GM12878 (cell line): ENCODE measurements at regions not wholly inside any gene's neighbourhood (a gene's known extent, or its start where the extent isn't known, plus 50 kb on each side); places are given as distances from the start of the nearest gene placed in this dataset.

Experiments used
- ATAC-seq: fragments of 200-7000 bp; cut with Tn5 transposase; 3 replicates; pipeline ENCODE4 v1.9.1; 2020; ENCODE audit warnings: mild to moderate bottlenecking, moderate library complexity
- BruUV-seq: library from RNA; stranded (reverse); fragments of 400-500 nt; replicated peaks from 2 replicates; lab custom pipeline; 2021; lab: Mats Ljungman, UMichigan
- CTCF ChIA-PET: fragments of 300-600 bp; sonication (Branson Sonifier 250); formaldehyde crosslinking; extraction: SDS; loops from one replicate; lab custom pipeline; 2021; ENCODE audit warnings: inconsistent platforms; lab: Yijun Ruan, JAX
- POLR2A ChIA-PET: fragments of 350-600 bp; formaldehyde crosslinking; extraction: SDS; loops from one replicate; lab custom pipeline; 2021; ENCODE audit warnings: inconsistent platforms; lab: Charles Lee
- RAD21 ChIA-PET: fragments of 300-600 bp; sonication (Branson Sonifier 250); formaldehyde crosslinking; loops from one replicate; lab custom pipeline; 2023; ENCODE audit warnings: antibody characterized with exemption; ENCODE audit not compliant: unreplicated experiment; lab: Charles Lee
- SMC1A ChIA-PET: fragments of 300-600 bp; sonication (Branson Sonifier 250); formaldehyde crosslinking; loops from one replicate; lab custom pipeline; 2023; ENCODE audit not compliant: unreplicated experiment, uncharacterized antibody; lab: Charles Lee
- DNase-seq: peaks from one replicate; pipeline ENCODE4 v3.0.0-alpha.2; 2011; ENCODE audit warnings: low read depth, low spot score
- FAIRE-seq: peaks from 3 replicates; lab custom pipeline; 2011; peaks lifted over from hg19 to GRCh38; lab: Jason Lieb, UNC
- H2AFZ ChIP-seq: 2 replicates; pipeline ENCODE4 v1.6.0; 2011; ENCODE audit warnings: low read depth, low read length, control low read depth; ENCODE audit not compliant: control insufficient read depth
- H3K27ac ChIP-seq: 2 replicates; pipeline ENCODE4 v1.5.1; 2011; ENCODE audit warnings: control low read depth; ENCODE audit not compliant: control insufficient read depth, insufficient read depth
- H3K27me3 ChIP-seq, 2 experiments: replicated peaks in 1 of 2; 2 replicates each; pipeline versions ENCODE4 v1.6.0 to v1.6.1; 2011; ENCODE audit warnings: low read length in 1 of 2; ENCODE audit not compliant: control insufficient read depth in 2 of 2, insufficient read depth in 2 of 2
- H3K36me3 ChIP-seq, 2 experiments: 2 replicates each; pipeline ENCODE4 v1.5.1; 2011; ENCODE audit warnings: low read length in 1 of 2; ENCODE audit not compliant: control insufficient read depth in 2 of 2, insufficient read depth in 2 of 2
- H3K4me1 ChIP-seq: 2 replicates; pipeline ENCODE4 v1.6.1; 2011; ENCODE audit warnings: mild to moderate bottlenecking, low read length, moderate library complexity, mixed read lengths; ENCODE audit not compliant: control insufficient read depth, insufficient read depth
- H3K4me2 ChIP-seq: 2 replicates; pipeline ENCODE4 v1.6.0; 2011; ENCODE audit warnings: control low read depth; ENCODE audit not compliant: control insufficient read depth, insufficient read depth
- H3K4me3 ChIP-seq: fragments of 200-600 bp; sonication (generic); 2 replicates; pipeline ENCODE4 v1.5.1; 2016
- H3K79me2 ChIP-seq: 2 replicates; pipeline ENCODE4 v1.6.0; 2011; ENCODE audit warnings: low read length; ENCODE audit not compliant: control insufficient read depth, insufficient read depth
- H3K9ac ChIP-seq: 2 replicates; pipeline ENCODE4 v1.8.0; 2011; ENCODE audit warnings: low read length, control low read depth, mixed read lengths; ENCODE audit not compliant: control insufficient read depth, insufficient read depth
- H3K9me3 ChIP-seq: replicated peaks from 3 replicates; pipeline ENCODE4 v1.5.1; 2011; ENCODE audit warnings: mild to moderate bottlenecking, low read length; ENCODE audit not compliant: control insufficient read depth, insufficient read depth
- H4K20me1 ChIP-seq: 2 replicates; pipeline ENCODE4 v1.6.0; 2011; ENCODE audit not compliant: control insufficient read depth, insufficient read depth
- BACH1 ChIP-seq: fragments of 450-650 bp; IDR thresholded peaks from 2 replicates; pipeline ENCODE4 v1.6.1; 2017; ENCODE audit warnings: mild to moderate bottlenecking, borderline replicate concordance
- BMI1 ChIP-seq: fragments of 450-650 bp; IDR thresholded peaks from 2 replicates; pipeline ENCODE4 v1.6.1; 2016; ENCODE audit warnings: mild to moderate bottlenecking, moderate library complexity, borderline replicate concordance
- CHD1 ChIP-seq: IDR thresholded peaks from 2 replicates; pipeline ENCODE4 v1.6.1; 2012; ENCODE audit warnings: low read depth, low read length, improper control_type of control experiment
- CREM ChIP-seq: IDR thresholded peaks from 2 replicates; pipeline ENCODE4 v1.6.1; 2014; ENCODE audit warnings: antibody characterized with exemption, low read depth
- ESRRA ChIP-seq: IDR thresholded peaks from 2 replicates; pipeline ENCODE4 v1.6.1; 2012; ENCODE audit warnings: mild to moderate bottlenecking, low read length, improper control_type of control experiment
- NFYB ChIP-seq: IDR thresholded peaks from 2 replicates; pipeline ENCODE4 v1.6.1; 2011; ENCODE audit warnings: low read depth, mild to moderate bottlenecking, low read length, improper control_type of control experiment, moderate library complexity; ENCODE audit not compliant: insufficient read depth
- NR2C1 ChIP-seq: fragments of 450-650 bp; IDR thresholded peaks from 2 replicates; pipeline ENCODE4 v1.6.1; 2017; ENCODE audit warnings: antibody characterized with exemption, mild to moderate bottlenecking, moderate library complexity
- RAD51 ChIP-seq: fragments of 450-650 bp; IDR thresholded peaks from 2 replicates; pipeline ENCODE4 v1.6.1; 2016; ENCODE audit warnings: moderate library complexity, mild to moderate bottlenecking, inconsistent platforms
- SPI1 ChIP-seq: IDR thresholded peaks from 2 replicates; pipeline ENCODE4 v1.6.1; 2011; ENCODE audit warnings: low read depth, mild to moderate bottlenecking, low read length, moderate library complexity, borderline replicate concordance; ENCODE audit not compliant: insufficient read depth
- TARDBP ChIP-seq: IDR thresholded peaks from 2 replicates; pipeline ENCODE4 v1.6.1; 2016; ENCODE audit warnings: borderline replicate concordance
- YBX1 ChIP-seq: fragments of 450-650 bp; IDR thresholded peaks from 2 replicates; pipeline ENCODE4 v1.6.1; 2016; ENCODE audit warnings: antibody characterized with exemption
- ZNF274 ChIP-seq: IDR thresholded peaks from one replicate; pipeline ENCODE4 v1.8.0; 2011; ENCODE audit not compliant: insufficient read length, insufficient read depth
- ZNF622 ChIP-seq: fragments of 450-650 bp; IDR thresholded peaks from 2 replicates; pipeline ENCODE4 v1.6.1; 2017; ENCODE audit warnings: mild to moderate bottlenecking, inconsistent platforms
- WGBS: methylation state at CpG from one replicate; pipeline ENCODE4 v1.1.6; 2016; ENCODE audit warnings: low lambda C conversion rate; ENCODE audit not compliant: insufficient replicate concordance, insufficient coverage; ENCODE audit errors: missing lambda C conversion rate; 5-methylcytosine and 5-hydroxymethylcytosine counted together
- in situ Hi-C: fragments of 300-500 bp; cut with MboI; formaldehyde crosslinking; loops from 9 replicates; pipeline ENCODE4 v1.14.3; 2018; ENCODE audit warnings: mixed read lengths
- intact Hi-C: fragments of 100-400 bp; cut with micrococcal nuclease; formaldehyde crosslinking; loops from one replicate; pipeline ENCODE4 v1.14.2; 2022; ENCODE audit not compliant: unreplicated experiment
- TF ChIP-seq, protein P1 (sequence below): IDR thresholded peaks from 2 replicates; pipeline ENCODE4 v1.6.1; 2012; ENCODE audit warnings: low read length, inconsistent platforms
- TF ChIP-seq, protein P2 (sequence below), 3 experiments: IDR thresholded peaks in 2 of 3; conservative IDR thresholded peaks in 1 of 3; 2 replicates each; pipeline ENCODE4 v1.5.1; 2011; ENCODE audit warnings: low read depth in 3 of 3, low read length in 3 of 3, mild to moderate bottlenecking in 3 of 3, control low read depth in 2 of 3, moderate library complexity in 2 of 3, inconsistent platforms in 1 of 3, mixed read lengths in 1 of 3; ENCODE audit not compliant: control insufficient read depth in 2 of 3, insufficient read depth in 1 of 3; ENCODE audit errors: extremely low read depth in 1 of 3
- TF ChIP-seq, protein P3 (sequence below): IDR thresholded peaks from 2 replicates; pipeline ENCODE4 v1.6.1; 2012; ENCODE audit warnings: mild to moderate bottlenecking, low read depth, low read length
- TF ChIP-seq, protein P4 (sequence below): IDR thresholded peaks from 2 replicates; pipeline ENCODE4 v1.6.1; 2011; ENCODE audit warnings: borderline replicate concordance, low read depth, mild to moderate bottlenecking, moderate library complexity, low read length; ENCODE audit not compliant: insufficient read depth, poor library complexity, severe bottlenecking

DNA sequence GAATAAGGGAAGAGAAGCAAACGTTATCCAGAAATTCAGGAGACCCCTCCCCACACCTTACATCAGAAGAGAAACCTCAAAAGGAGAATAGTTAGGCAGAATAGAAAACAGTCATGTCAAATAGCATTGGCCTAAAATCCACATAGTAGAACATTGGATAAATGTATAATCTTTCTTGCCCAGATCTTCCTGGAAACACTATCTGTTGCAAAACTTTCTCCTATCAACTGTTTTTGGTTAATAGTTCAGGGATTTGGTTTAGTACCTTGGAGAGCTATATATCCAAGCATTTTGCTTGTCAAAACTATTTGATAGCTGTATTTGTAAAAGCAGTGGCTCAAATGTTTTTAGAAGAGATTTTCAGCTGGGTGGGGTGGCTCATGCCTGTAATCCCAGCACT lies 74.3 kb upstream of the PHACTR2 start:
- 33% methylated on average over 1 of the region's 1 CpG for WGBS
- no peak for DNase-seq
- no peaks in the 10 kb centered on the region for H3K79me2 ChIP-seq
- no peak overlapping the region for H3K27ac ChIP-seq
- no peaks in the 10 kb centered on the region for H3K9me3 ChIP-seq
- no peaks in the 10 kb centered on the region for H3K27me3 ChIP-seq
- no peak overlapping the region for H2AFZ ChIP-seq
- no peak for FAIRE-seq
- no peak overlapping the region for H3K4me2 ChIP-seq
- TF ChIP-seq, protein P1, sequence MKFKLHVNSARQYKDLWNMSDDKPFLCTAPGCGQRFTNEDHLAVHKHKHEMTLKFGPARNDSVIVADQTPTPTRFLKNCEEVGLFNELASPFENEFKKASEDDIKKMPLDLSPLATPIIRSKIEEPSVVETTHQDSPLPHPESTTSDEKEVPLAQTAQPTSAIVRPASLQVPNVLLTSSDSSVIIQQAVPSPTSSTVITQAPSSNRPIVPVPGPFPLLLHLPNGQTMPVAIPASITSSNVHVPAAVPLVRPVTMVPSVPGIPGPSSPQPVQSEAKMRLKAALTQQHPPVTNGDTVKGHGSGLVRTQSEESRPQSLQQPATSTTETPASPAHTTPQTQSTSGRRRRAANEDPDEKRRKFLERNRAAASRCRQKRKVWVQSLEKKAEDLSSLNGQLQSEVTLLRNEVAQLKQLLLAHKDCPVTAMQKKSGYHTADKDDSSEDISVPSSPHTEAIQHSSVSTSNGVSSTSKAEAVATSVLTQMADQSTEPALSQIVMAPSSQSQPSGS, result no peak
- no peak for TF ChIP-seq BMI1
- TF ChIP-seq, protein P2, sequence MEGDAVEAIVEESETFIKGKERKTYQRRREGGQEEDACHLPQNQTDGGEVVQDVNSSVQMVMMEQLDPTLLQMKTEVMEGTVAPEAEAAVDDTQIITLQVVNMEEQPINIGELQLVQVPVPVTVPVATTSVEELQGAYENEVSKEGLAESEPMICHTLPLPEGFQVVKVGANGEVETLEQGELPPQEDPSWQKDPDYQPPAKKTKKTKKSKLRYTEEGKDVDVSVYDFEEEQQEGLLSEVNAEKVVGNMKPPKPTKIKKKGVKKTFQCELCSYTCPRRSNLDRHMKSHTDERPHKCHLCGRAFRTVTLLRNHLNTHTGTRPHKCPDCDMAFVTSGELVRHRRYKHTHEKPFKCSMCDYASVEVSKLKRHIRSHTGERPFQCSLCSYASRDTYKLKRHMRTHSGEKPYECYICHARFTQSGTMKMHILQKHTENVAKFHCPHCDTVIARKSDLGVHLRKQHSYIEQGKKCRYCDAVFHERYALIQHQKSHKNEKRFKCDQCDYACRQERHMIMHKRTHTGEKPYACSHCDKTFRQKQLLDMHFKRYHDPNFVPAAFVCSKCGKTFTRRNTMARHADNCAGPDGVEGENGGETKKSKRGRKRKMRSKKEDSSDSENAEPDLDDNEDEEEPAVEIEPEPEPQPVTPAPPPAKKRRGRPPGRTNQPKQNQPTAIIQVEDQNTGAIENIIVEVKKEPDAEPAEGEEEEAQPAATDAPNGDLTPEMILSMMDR (IDR thresholded peaks at IDR 0.05 in 2 of 3, conservative IDR thresholded peaks at IDR 0.05 in 1 of 3; ENCODE audit: control insufficient read depth in 2 of 3, extremely low read depth in 1 of 3, insufficient read depth in 1 of 3, low read depth in 3 of 3, low read length in 3 of 3), result no peak
- no peak for TF ChIP-seq CHD1
- TF ChIP-seq, protein P3, sequence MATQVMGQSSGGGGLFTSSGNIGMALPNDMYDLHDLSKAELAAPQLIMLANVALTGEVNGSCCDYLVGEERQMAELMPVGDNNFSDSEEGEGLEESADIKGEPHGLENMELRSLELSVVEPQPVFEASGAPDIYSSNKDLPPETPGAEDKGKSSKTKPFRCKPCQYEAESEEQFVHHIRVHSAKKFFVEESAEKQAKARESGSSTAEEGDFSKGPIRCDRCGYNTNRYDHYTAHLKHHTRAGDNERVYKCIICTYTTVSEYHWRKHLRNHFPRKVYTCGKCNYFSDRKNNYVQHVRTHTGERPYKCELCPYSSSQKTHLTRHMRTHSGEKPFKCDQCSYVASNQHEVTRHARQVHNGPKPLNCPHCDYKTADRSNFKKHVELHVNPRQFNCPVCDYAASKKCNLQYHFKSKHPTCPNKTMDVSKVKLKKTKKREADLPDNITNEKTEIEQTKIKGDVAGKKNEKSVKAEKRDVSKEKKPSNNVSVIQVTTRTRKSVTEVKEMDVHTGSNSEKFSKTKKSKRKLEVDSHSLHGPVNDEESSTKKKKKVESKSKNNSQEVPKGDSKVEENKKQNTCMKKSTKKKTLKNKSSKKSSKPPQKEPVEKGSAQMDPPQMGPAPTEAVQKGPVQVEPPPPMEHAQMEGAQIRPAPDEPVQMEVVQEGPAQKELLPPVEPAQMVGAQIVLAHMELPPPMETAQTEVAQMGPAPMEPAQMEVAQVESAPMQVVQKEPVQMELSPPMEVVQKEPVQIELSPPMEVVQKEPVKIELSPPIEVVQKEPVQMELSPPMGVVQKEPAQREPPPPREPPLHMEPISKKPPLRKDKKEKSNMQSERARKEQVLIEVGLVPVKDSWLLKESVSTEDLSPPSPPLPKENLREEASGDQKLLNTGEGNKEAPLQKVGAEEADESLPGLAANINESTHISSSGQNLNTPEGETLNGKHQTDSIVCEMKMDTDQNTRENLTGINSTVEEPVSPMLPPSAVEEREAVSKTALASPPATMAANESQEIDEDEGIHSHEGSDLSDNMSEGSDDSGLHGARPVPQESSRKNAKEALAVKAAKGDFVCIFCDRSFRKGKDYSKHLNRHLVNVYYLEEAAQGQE, result no peak
- no peak for TF ChIP-seq TARDBP
- TF ChIP-seq CREM, result no peak
- no peak for TF ChIP-seq YBX1
- TF ChIP-seq SPI1, result no peak
- TF ChIP-seq, protein P4, sequence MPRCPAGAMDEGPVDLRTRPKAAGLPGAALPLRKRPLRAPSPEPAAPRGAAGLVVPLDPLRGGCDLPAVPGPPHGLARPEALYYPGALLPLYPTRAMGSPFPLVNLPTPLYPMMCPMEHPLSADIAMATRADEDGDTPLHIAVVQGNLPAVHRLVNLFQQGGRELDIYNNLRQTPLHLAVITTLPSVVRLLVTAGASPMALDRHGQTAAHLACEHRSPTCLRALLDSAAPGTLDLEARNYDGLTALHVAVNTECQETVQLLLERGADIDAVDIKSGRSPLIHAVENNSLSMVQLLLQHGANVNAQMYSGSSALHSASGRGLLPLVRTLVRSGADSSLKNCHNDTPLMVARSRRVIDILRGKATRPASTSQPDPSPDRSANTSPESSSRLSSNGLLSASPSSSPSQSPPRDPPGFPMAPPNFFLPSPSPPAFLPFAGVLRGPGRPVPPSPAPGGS, result no peak
- TF ChIP-seq ESRRA, result no peak
- no peak for TF ChIP-seq BACH1
- no peak for TF ChIP-seq NR2C1
- TF ChIP-seq ZNF274, result no peak
- TF ChIP-seq ZNF622, result no peak
- no peak for TF ChIP-seq RAD51
- no peak for TF ChIP-seq NFYB
- TF ChIP-seq, all 136 proteins: peak for 0
- ChIA-PET RAD21 (no interaction called here), POLR2A (interaction anchor here (0.7 kb wide), 2 partner anchors 255 to 369 kb away, joined by 3 to 5 read pairs; no protein-coding TSS in a partner anchor), CTCF (no interaction called here), SMC1A (no interaction called here)
- H3K9ac ChIP-seq, result no peak overlapping the region
- no peak for ATAC-seq
- no TSS peak for BruUV-seq
- H3K4me3 ChIP-seq, result no peak overlapping the region
- H3K36me3 ChIP-seq, result no peaks in the 10 kb centered on the region
- intact Hi-C loops, result no loop called here
- H4K20me1 ChIP-seq, result no peaks in the 10 kb centered on the region
- in situ Hi-C loops, result no loop called here
- no peaks in the 10 kb centered on the region for H3K4me1 ChIP-seq
